ENCODE measurements at regions not wholly inside any gene's neighbourhood (a gene's known extent, or its start where the extent isn't known, plus 50 kb on each side); places are given as distances from the start of the nearest gene placed in this dataset.

DNA sequence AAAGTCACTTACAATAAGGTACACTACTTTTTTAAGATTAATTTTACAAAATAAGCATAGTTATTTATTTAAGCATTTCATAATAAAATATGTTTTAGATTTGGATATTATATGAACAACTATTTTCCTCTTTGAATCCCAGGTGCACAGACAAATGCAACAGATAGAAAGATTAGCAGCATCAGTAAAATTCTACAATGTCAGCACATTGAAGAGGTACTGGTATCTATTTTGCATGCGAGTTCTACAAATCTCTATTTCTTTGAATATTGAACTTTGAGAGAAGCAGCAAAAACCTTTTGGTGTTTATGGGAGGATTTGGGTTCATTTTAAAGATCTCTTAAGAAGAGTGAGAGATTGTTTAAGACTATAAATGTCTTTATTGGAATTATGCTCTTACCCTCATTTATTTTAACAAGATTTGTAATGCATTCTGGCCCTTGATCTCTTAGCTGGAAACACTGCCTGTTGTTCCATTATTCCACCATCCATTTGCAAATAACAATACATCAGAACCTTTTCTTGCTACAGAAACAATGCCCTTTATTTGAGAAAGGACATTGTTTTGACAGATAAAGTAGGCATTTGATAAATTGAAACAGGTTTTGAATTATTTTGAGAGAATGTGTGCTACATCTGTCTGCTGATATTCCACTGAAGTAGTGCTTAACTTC is 558.8 kb upstream of the KLHL1 start:
- TF ChIP-seq, protein P1, sequence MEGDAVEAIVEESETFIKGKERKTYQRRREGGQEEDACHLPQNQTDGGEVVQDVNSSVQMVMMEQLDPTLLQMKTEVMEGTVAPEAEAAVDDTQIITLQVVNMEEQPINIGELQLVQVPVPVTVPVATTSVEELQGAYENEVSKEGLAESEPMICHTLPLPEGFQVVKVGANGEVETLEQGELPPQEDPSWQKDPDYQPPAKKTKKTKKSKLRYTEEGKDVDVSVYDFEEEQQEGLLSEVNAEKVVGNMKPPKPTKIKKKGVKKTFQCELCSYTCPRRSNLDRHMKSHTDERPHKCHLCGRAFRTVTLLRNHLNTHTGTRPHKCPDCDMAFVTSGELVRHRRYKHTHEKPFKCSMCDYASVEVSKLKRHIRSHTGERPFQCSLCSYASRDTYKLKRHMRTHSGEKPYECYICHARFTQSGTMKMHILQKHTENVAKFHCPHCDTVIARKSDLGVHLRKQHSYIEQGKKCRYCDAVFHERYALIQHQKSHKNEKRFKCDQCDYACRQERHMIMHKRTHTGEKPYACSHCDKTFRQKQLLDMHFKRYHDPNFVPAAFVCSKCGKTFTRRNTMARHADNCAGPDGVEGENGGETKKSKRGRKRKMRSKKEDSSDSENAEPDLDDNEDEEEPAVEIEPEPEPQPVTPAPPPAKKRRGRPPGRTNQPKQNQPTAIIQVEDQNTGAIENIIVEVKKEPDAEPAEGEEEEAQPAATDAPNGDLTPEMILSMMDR (IDR thresholded peaks at IDR 0.05; ENCODE audit: extremely low read depth in 1 of 2, insufficient read depth in 1 of 2, low read depth in 1 of 2, low read length in 2 of 2) = no peak
- TF ChIP-seq GATA2 (IDR thresholded peaks at IDR 0.05; ENCODE audit: insufficient read depth, insufficient read length, low read depth, low read length) (no peak), POLR2A (IDR thresholded peaks at IDR 0.05; ENCODE audit: low read depth, low read length) (no peak), EZH2 (IDR thresholded peaks at IDR 0.05; ENCODE audit: borderline replicate concordance, low read depth, low read length, severe bottlenecking) (no peak), POLR2AphosphoS5 (IDR thresholded peaks at IDR 0.05; ENCODE audit: insufficient read depth, low read depth, low read length) (no peak), MYC (IDR thresholded peaks at IDR 0.05; ENCODE audit: low read depth, low read length) (no peak)
- TF ChIP-seq, protein P2, sequence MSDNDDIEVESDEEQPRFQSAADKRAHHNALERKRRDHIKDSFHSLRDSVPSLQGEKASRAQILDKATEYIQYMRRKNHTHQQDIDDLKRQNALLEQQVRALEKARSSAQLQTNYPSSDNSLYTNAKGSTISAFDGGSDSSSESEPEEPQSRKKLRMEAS (IDR thresholded peaks at IDR 0.05; ENCODE audit: insufficient read depth, insufficient read length) = no peak
